HS-27A (cell line): ENCODE measurements at regions not wholly inside any gene's neighbourhood (a gene's known extent, or its start where the extent isn't known, plus 50 kb on each side); places are given as distances from the start of the nearest gene placed in this dataset.

ENCODE experiments used
- DNase-seq: peaks from one replicate; pipeline ENCODE4 v3.0.0-alpha.2; 2012; ENCODE audit warnings: low read depth, missing footprints

DNA sequence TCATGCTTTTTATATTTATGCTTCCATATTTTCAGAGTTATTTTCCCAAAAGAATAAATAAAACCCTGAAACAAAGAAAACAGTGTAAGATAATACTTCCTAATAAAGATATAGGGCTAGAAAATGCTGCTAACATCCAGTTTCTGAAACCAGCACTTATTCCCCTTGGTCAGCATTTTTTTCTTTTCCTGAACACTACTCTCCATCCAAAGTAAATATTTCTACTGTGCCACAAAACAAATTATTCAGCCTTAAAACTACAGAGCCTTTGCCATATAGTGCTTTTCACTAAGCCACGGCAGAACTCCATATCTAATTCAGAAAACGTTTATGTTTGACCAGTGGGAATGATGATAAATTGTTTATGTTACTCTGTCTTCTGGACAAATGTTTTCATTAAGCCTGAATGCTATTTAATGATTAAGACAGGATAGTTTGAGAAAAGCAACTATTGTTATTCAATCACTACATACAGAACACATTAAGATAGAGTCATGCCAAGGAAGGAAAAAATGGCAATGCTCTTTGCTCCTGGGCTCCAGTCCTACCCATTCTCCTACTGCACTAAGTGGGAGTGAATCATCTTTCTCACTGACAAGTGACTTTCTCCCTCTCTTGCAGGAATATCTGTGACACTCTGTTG lies 723.9 kb downstream of the FAT4 start:
- no peak for DNase-seq

DNA sequence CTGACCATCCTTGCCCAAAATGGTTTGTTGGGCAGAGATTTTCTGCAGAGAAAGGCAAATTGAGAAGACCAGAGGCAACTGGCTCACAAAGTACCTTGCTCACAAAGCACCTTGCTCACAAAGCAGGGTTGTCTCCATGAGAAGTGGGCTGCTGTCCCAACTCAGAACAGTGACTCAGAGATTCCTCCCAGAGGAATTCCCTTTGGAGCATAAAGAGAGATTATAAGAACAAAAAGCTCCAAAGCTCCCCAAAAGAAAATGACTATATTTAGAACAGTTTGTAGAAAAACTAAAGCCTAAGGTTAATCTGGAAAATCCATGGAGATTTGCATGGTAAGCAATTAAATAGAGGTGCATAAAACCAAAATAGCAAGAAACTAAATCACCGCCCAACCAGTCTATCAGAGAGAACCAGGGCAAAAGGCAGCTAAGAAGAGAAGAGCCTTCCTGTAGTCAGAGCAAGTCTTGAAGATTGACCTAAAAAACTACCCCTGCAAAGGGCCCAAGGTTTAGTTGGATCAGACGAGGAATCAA lies 731.4 kb downstream of the FAT4 start:
- no peak for DNase-seq

DNA sequence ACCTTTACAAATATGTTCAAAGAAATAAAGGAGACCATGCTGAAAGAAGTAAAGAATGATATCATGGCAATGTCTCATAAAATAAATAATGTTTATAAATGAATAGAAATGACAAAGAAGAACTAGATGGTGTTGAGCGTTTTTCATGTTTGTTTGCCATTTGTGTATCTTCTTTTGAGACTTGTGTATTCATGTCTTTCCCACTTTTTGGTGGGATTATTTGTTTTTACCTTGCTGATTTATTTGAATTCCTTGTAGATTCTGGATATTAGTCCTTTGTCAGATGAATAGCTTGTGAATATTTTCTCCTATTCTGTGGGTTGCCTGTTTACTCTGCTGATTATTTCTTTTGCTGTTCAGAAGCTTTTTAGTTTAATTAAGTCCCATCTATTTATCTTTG lies 732.4 kb downstream of the FAT4 start:
- no peak for DNase-seq

DNA sequence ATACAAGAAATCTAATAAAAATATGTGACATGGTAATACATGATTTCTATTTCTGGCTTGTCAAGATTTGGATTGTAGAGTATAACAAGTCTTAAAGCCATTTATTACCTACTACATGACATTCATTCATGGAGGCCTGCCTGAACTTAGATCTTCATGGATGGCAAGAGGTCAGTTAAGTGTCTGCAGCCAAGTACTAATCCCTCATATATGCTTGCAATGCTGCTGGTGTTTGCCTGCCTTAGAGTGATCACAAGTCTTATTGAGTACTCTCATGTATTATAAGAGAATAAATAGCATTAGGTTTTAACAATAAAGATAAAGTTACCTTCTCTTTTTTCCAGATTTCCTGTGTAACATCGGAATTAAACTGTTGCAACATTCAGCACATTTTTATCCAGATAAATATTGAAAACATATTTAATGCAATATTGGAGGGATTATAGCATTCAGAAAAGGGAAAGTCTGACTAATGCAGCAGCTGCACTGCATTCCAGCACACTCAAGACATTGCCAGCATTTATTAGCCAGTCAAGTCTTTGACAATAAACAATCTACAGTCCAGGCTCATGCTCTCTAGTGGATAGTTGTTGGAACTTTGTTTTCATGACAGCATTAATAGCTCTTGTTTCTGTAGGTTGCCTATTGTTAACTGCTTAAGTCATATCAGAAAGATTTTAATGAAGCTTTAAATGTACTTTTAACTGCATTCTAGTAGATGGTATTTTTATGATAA lies 737.1 kb downstream of the FAT4 start:
- DNase-seq: no peak

- DNase-seq: no peak
Observed at GRCh38 chr4:126056116-126056650, 741.4 kb downstream of the FAT4 start.

DNA sequence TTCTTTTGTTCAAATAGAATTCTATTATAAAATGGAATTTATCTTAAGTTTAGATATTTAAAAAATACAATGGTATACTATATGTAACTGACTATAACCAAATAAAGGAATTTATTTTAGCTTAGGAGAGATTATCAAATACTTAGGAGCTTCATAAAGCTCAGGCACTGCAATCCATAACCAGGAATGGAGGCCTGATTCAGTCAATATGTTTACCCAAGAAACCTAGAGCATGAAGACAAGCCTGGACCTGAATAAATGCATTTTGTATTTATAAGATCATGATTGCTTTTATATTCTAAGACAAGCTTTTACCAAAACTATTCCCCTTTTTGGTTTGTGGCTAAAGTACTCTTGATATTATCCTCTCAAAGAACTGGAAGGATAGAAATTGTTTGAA lies 742.6 kb downstream of the FAT4 start:
- DNase-seq: no peak

DNA sequence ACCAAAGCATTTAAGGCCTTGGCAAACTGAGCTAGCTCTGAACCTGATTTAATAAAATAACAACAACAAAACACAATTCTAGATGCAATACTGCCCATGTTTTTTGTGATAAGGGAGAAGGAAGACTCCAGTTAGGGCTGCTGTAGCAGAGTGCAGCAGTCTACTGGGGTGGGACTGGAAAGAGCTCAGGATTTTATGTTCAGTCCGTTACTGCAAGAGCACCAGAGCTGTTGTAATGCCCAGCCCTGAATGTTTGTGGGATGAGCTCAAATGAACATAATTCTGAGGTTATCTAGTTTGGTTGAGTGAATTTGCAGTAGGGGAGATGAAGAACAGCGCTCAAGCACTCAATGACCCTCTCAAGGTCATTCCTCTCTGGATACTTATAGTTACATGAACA lies 743.8 kb downstream of the FAT4 start:
- no peak for DNase-seq

GRCh38 chr4:126061655-126062054 lies 746.9 kb downstream of the FAT4 start:
- no peak for DNase-seq

DNA sequence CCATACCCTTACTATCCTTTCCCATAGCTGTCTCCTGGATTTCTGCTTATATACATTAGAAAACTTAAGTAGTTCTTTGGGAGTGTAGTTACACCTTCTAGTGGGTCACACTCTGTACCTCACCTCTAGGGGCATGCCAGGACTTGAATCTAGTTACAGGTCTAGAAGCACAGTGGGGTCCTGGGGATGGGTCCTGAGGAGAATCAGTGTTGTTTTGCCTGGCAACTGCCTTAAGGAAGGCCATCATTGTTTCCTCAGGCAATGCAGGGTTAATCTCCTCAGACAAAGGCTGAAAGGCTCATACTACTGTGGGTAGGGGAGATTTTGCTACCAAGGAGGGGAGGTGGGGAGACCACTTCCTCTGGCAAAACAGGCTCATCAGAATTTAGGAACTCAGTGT lies 750.3 kb downstream of the FAT4 start:
- no peak for DNase-seq

DNA sequence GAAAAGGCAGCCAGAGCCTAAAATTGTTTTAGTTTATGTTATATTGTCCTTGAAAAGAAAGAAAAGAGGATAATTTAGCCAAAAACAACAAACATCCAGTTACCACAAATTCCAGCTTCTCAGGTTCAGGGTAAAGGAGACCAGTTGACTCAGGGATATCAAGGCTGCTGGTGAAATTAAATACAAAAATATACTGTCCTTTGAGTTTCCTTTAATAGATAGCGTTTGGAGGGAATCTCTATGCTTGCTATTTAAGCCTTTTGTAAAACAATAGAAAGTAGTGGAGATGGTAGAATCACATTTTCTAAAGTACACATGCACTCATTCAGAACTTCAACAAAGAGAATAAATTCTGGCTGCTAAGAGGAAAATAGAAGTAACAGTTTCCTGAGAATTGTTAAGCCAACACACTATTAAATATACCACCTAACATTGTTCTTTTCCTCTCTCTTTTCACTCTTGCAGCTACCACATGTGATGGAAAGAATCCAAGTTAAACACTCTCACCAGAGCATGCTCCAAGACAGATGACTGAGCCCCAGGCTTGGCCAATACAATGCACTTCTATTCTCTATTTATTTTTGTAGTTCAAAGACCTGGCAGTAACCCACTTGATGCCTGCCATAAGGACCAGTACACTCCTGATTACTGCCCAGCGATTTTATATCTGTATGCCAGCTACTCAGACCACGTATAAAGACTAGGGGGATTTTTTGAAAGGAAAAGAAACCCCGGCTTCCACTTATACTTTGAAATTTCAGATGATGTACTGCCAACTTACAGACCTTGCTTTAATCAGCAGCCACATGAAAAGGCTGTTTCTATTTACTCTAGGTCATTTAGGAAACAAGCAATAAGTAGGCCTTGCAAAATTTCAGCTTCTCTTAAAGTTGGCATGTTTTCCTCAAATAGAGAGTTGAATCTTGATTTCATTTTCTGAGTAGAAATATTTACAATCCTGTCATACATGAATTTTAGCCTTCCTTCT lies 756.9 kb downstream of the FAT4 start:
- no peak for DNase-seq

DNA sequence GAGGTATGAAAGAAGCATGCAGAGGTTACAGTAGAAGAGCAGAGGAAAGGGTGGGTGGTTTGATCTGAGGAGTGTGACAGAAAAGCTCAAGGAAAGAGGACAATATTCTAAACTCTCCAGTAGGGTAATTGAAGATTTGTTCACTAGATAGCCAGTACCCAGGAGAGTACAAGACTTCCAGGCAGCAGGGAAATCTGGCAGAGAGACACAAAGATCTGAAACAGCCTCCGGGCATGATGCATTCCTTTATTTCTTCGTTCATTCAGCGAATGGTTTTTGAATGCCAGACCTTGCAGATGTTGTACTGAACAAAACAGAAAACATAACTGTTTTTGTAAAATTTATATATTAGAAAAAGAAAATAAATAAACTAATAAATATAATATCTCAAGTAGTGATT lies 766.6 kb downstream of the FAT4 start:
- DNase-seq: no peak

DNA sequence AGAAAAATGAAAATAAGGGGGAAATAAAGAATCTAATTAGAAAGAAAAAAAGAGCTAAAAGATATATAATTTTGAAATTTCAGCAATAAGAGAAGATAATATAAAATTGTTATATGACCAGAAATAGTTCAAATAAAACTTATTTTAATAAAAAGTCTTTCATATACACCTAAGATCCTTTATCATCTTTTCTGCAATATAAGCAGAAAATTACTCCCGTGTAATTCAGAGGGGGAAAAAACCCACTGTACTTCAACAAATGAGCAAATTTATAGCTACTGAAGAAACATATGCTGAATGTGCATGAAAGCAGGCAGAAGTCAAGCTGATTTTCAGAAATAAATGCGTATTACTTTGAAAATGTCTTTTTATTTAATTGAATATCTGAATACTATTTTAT lies 771.3 kb downstream of the FAT4 start:
- DNase-seq: no peak

DNA sequence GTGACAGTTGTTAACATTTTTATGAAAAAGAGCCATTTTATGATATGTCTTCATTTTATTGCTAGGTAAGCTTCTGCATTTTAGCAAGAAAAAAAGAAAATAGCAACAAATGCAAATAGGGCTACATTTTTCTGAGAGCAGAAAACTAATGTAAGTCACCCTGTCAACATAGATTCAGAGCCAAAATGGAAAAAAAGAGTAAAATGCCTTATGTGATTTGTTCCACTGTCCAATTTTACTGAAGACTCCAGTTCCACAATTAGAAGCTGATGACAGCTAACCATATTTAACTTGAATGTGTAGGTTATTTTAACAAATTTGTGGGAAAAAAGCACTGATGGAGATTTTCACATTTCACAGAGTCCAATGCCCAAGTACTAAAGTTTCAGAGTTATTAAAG lies 772.3 kb downstream of the FAT4 start:
- DNase-seq: no peak

GRCh38 chr4:126097155-126097799 lies 782.5 kb downstream of the FAT4 start:
- no peak for DNase-seq

- DNase-seq: no peak
Observed at GRCh38 chr4:126106658-126107057, 791.9 kb downstream of the FAT4 start.

GRCh38 chr4:126109836-126110235 lies 795.1 kb downstream of the FAT4 start:
- no peak for DNase-seq

DNA sequence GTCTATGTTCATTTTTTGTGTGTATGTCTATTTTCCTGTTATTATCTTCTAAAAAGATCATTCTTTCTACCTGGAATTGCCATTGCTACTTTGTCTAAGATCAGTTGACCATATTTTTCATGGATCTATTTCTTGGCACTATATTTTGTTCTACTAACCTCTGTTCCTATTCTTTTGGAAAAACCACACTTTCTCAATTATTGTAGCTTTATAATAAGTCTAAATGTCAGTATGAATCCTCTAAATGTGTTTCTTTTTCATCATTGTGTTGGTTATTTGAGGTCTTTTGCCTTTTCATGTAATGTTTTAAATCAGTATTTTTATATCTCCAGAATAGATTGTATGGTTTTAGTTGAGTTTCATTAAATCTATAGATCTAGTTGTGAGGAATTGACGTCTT lies 798.3 kb downstream of the FAT4 start:
- no peak for DNase-seq

DNA sequence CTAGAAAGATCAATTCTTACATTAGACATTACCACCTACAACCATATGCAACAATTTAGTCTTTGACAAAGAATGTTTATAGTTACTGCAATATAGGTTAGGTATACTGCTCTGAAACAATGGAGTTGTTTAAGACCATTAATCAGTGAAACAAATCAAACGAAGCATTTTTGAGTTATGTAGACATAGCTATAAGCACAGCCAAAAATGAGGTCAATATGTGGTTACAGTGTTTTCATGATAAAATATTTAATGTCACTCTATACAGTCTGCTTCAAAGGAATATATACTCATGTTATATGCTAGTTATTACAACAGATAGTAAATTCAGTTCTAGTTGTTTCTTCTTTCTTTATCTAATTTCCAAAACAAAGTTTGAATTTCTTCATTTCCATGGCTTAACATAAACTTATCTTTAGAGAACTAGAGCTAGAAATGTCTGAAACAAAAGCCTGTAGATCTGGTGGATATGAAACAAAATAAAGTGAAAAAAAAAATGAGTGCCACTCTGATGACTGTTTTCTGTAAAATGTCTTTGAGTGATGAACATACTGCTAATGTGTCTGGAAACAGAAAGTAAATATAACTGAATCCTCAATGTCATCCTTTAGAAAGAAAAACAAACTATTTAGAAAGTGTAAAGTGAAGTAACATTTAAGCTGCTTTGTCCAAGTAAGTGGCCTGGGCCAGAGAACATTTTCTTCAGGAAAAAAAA lies 809.0 kb downstream of the FAT4 start:
- DNase-seq: no peak

GRCh38 chr4:126124818-126125217 lies 810.1 kb downstream of the FAT4 start:
- DNase-seq: no peak

DNA sequence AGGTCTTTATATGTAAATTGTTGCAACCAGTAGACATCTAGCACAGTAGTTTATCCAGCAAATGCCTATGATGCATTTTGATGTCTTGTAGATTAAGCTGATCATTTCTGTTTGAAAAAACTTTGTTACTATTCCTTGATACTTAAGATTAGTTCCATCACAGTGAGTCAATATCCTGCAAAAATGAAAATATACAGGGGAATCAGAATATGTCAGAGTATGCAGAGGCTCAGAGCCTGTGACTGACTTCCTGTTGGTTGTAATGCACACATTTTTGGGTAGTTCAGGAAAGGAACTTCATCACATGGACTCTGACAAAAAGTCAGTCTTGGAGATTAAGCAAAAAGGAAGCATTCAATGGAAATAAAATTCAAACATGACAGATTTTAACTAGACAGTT lies 815.5 kb downstream of the FAT4 start:
- no peak for DNase-seq
